SK-N-SH (cell line): ENCODE measurements at regions not wholly inside any gene's neighbourhood (a gene's known extent, or its start where the extent isn't known, plus 50 kb on each side); places are given as distances from the start of the nearest gene placed in this dataset.

Experiments
- CTCF ChIA-PET: fragments of 300-600, 350-600 bp; formaldehyde crosslinking; extraction: SDS; loops from one replicate; lab custom pipeline; 2021; lab: Yijun Ruan, JAX
- POLR2A ChIA-PET: fragments of 350-600 bp; sonication (Branson Sonifier 250); formaldehyde crosslinking; extraction: SDS; loops from one replicate; lab custom pipeline; 2020; ENCODE audit warnings: antibody characterized with exemption, inconsistent platforms; lab: Yijun Ruan, JAX
- DNase-seq: peaks from one replicate; pipeline ENCODE4 v3.0.0; 2012
- H2AFZ ChIP-seq: fragments of 200-600 bp; sonication (generic); 2 replicates; pipeline ENCODE4 v1.8.1; 2016; ENCODE audit warnings: antibody characterized with exemption, mild to moderate bottlenecking, low read depth
- H3F3A ChIP-seq: fragments of 200-600 bp; sonication (generic); replicated peaks from 2 replicates; pipeline ENCODE3; 2016; ENCODE audit warnings: antibody characterized with exemption, mild to moderate bottlenecking; ENCODE audit not compliant: insufficient read depth
- H3K27ac ChIP-seq, 2 experiments: fragments of 200-500 bp in 1 of 2; fragments of 200-600 bp in 1 of 2; sonication (Bioruptor generic) in 1 of 2; sonication (generic), shearing (Covaris generic) in 1 of 2; 2 replicates each; pipeline versions ENCODE4 v1.5.1 to v1.6.1; 2014 to 2016; ENCODE audit warnings: low read depth in 2 of 2, inconsistent platforms in 1 of 2, low read length in 1 of 2, mild to moderate bottlenecking in 1 of 2, mixed read lengths in 1 of 2
- H3K27me3 ChIP-seq: fragments of 200-600 bp; sonication (generic), shearing (Covaris generic); 2 replicates; pipeline ENCODE4 v1.6.1; 2016; ENCODE audit warnings: mixed run types; ENCODE audit not compliant: insufficient read depth
- H3K36me3 ChIP-seq, 2 experiments: fragments of 200-500 bp in 1 of 2; fragments of 200-600 bp in 1 of 2; sonication (Bioruptor generic) in 1 of 2; sonication (generic) in 1 of 2; replicated peaks in 1 of 2; 2 replicates each; pipeline versions ENCODE3 to v1.5.1; 2014 to 2016; ENCODE audit warnings: low read length in 1 of 2, mild to moderate bottlenecking in 1 of 2; ENCODE audit not compliant: insufficient read depth in 2 of 2, control insufficient read depth in 1 of 2
- H3K4me1 ChIP-seq, 2 experiments: fragments of 200-500 bp in 1 of 2; fragments of 200-600 bp in 1 of 2; sonication (Bioruptor generic) in 1 of 2; sonication (generic), shearing (Covaris generic) in 1 of 2; 2 replicates each; pipeline versions ENCODE4 v1.5.1 to v1.6.1; 2014 to 2016; ENCODE audit warnings: low read depth in 1 of 2, low read length in 1 of 2, mixed run types in 1 of 2; ENCODE audit not compliant: insufficient read depth in 2 of 2, control insufficient read depth in 1 of 2
- H3K4me2 ChIP-seq: fragments of 200-600 bp; sonication (generic), shearing (Covaris generic); 2 replicates; pipeline ENCODE4 v1.6.1; 2017; ENCODE audit warnings: mixed run types
- H3K4me3 ChIP-seq, 2 experiments: fragments of 200-500 bp in 1 of 2; fragments of 200-600 bp in 1 of 2; sonication (Bioruptor generic) in 1 of 2; sonication (generic), shearing (Covaris generic) in 1 of 2; 2 replicates each; pipeline versions ENCODE4 v1.5.1 to v1.8.1; 2014 to 2016; ENCODE audit warnings: low read depth in 2 of 2, inconsistent platforms in 1 of 2, low read length in 1 of 2, mild to moderate bottlenecking in 1 of 2, mixed read lengths in 1 of 2, moderate library complexity in 1 of 2
- H3K79me2 ChIP-seq: fragments of 200-600 bp; sonication (generic); 2 replicates; pipeline ENCODE4 v1.8.1; 2017; ENCODE audit warnings: mild to moderate bottlenecking; ENCODE audit not compliant: insufficient read depth
- H3K9ac ChIP-seq: fragments of 200-600 bp; sonication (generic); 2 replicates; pipeline ENCODE4 v1.6.1; 2017; ENCODE audit warnings: mixed run types
- H3K9me2 ChIP-seq: fragments of 200-600 bp; sonication (generic); 2 replicates; pipeline ENCODE4 v1.6.1; 2017; ENCODE audit warnings: mixed run types
- H3K9me3 ChIP-seq: fragments of 200-600 bp; sonication (generic); 2 replicates; pipeline ENCODE4 v1.6.1; 2017; ENCODE audit warnings: mixed run types, mild to moderate bottlenecking, moderate library complexity
- H4K20me1 ChIP-seq: fragments of 200-600 bp; sonication (generic); 2 replicates; pipeline ENCODE4 v1.6.1; 2017; ENCODE audit warnings: mild to moderate bottlenecking, mixed run types; ENCODE audit not compliant: insufficient read depth
- CHD2 ChIP-seq: fragments of 150-350 bp; IDR thresholded peaks from 2 replicates; pipeline ENCODE4 v1.6.1; 2018; ENCODE audit warnings: low read length; ENCODE audit not compliant: partially characterized antibody
- CTCF ChIP-seq: fragments of 200-600 bp; sonication (generic); IDR thresholded peaks from 2 replicates; pipeline ENCODE4 v1.6.1; 2017; ENCODE audit warnings: antibody characterized with exemption, mild to moderate bottlenecking, moderate library complexity
- ELF1 ChIP-seq: IDR thresholded peaks from 2 replicates; pipeline ENCODE4 v1.4.0; 2012
- EP300 ChIP-seq, 2 experiments: IDR thresholded peaks; 2 replicates each; pipeline versions ENCODE4 v1.4.0 to v1.6.1; 2012; ENCODE audit warnings: borderline replicate concordance in 1 of 2, low read depth in 1 of 2, low read length in 1 of 2
- FOXM1 ChIP-seq: IDR thresholded peaks from 2 replicates; pipeline ENCODE4 v1.4.0; 2012; ENCODE audit warnings: low read depth, mild to moderate bottlenecking
- GABPA ChIP-seq: IDR thresholded peaks from 2 replicates; pipeline ENCODE4 v1.4.0; 2012; ENCODE audit warnings: low read depth, mild to moderate bottlenecking
- JUND ChIP-seq: IDR thresholded peaks from 2 replicates; pipeline ENCODE4 v1.4.0; 2012
- MAX ChIP-seq: IDR thresholded peaks from 2 replicates; pipeline ENCODE4 v1.4.0; 2012; ENCODE audit warnings: low read depth
- MEF2A ChIP-seq: IDR thresholded peaks from 2 replicates; pipeline ENCODE4 v1.4.0; 2012; ENCODE audit warnings: low read depth, borderline replicate concordance
- MXI1 ChIP-seq: IDR thresholded peaks from 2 replicates; pipeline ENCODE4 v1.6.1; 2012; ENCODE audit warnings: mild to moderate bottlenecking, low read depth, low read length, improper control_type of control experiment
- NFIC ChIP-seq: IDR thresholded peaks from 2 replicates; pipeline ENCODE4 v1.4.0; 2012; ENCODE audit warnings: borderline replicate concordance
- POLR2AphosphoS5 ChIP-seq: IDR thresholded peaks from 2 replicates; pipeline ENCODE4 v1.6.1; 2012; ENCODE audit warnings: low read depth, low read length
- RFX5 ChIP-seq: IDR thresholded peaks from 2 replicates; pipeline ENCODE4 v1.6.1; 2012; ENCODE audit warnings: mild to moderate bottlenecking, improper control_type of control experiment, low read length
- SIN3A ChIP-seq: IDR thresholded peaks from 2 replicates; pipeline ENCODE4 v1.6.1; 2012; ENCODE audit warnings: low read depth, mild to moderate bottlenecking, low read length, moderate library complexity, borderline replicate concordance
- TAF1 ChIP-seq: IDR thresholded peaks from 2 replicates; pipeline ENCODE4 v1.6.1; 2012; ENCODE audit warnings: low read depth, mild to moderate bottlenecking, low read length, moderate library complexity, borderline replicate concordance
- TEAD4 ChIP-seq: IDR thresholded peaks from 2 replicates; pipeline ENCODE4 v1.4.0; 2012; ENCODE audit warnings: mild to moderate bottlenecking, borderline replicate concordance; ENCODE audit not compliant: insufficient read depth
- USF2 ChIP-seq: fragments of 150-350 bp; IDR thresholded peaks from 2 replicates; pipeline ENCODE4 v1.6.1; 2017; ENCODE audit warnings: antibody characterized with exemption, low read length, low read depth, borderline replicate concordance
- WGBS: methylation state at CpG from one replicate; pipeline ENCODE4 v1.1.6; 2017; ENCODE audit warnings: low lambda C conversion rate; 5-methylcytosine and 5-hydroxymethylcytosine counted together

GRCh38 chr11:23041001-23041503 is 180.8 kb upstream of the CCDC179 start:
- H3K4me2 ChIP-seq: no peak overlapping the region
- TF ChIP-seq EP300 (IDR thresholded peaks at IDR 0.05; ENCODE audit: borderline replicate concordance in 1 of 2, low read depth in 1 of 2, low read length in 1 of 2): no peak
- TF ChIP-seq TEAD4: no peak
- TF ChIP-seq MEF2A: no peak
- TF ChIP-seq FOXM1: no peak
- TF ChIP-seq, all 33 proteins: peak for 0
- no peak for DNase-seq
- H3K9ac ChIP-seq: no peak overlapping the region
- H3K27ac ChIP-seq: no peak overlapping the region
- 71% methylated on average over 3 of the region's 3 CpGs for WGBS
- H2AFZ ChIP-seq: no peak overlapping the region
- H3K27me3 ChIP-seq: no peaks in the 10 kb centered on the region
- H4K20me1 ChIP-seq: no peaks in the 10 kb centered on the region
- ChIA-PET POLR2A (no interaction called here), CTCF (interaction anchor here (1.1 kb wide), 1 partner anchor 21 kb away, joined by 4 read pairs; no protein-coding TSS in a partner anchor)
- H3K4me1 ChIP-seq: no peaks in the 10 kb centered on the region
- no peaks in the 10 kb centered on the region for H3K9me2 ChIP-seq
- H3K4me3 ChIP-seq: no peak overlapping the region
- H3K36me3 ChIP-seq: no peaks in the 10 kb centered on the region
- no peaks in the 10 kb centered on the region for H3K79me2 ChIP-seq
- H3K9me3 ChIP-seq: no peaks in the 10 kb centered on the region
- no peaks in the 10 kb centered on the region for H3F3A ChIP-seq

- H4K20me1 ChIP-seq: no peaks in the 10 kb centered on the region
- CTCF ChIA-PET: no interaction called here
These were observed 198.4 kb upstream of the CCDC179 start for GRCh38 chr11:23058656-23059055.

GRCh38 chr11:23063276-23063675 is 203.0 kb upstream of the CCDC179 start:
- no peak overlapping the region for H3K4me3 ChIP-seq

More at GRCh38 chr11:23058656-23059055, 198.4 kb upstream of the CCDC179 start:
- no peaks in the 10 kb centered on the region for H3K9me2 ChIP-seq
- H3K27ac ChIP-seq: no peak overlapping the region
- no peak overlapping the region for H2AFZ ChIP-seq
- TF ChIP-seq MEF2A (no peak), SIN3A (no peak), TAF1 (no peak)
- no peak overlapping the region for H3K4me3 ChIP-seq
- no peaks in the 10 kb centered on the region for H3K27me3 ChIP-seq
- H3K79me2 ChIP-seq: no peaks in the 10 kb centered on the region
- POLR2A ChIA-PET: no interaction called here
- no peaks in the 10 kb centered on the region for H3K36me3 ChIP-seq
- no peaks in the 10 kb centered on the region for H3F3A ChIP-seq
- H3K9ac ChIP-seq: no peak overlapping the region
- no peaks in the 10 kb centered on the region for H3K9me3 ChIP-seq
- DNase-seq: no peak
- H3K4me1 ChIP-seq: no peaks in the 10 kb centered on the region; a peak in 1 of 4 replicates
- no peak overlapping the region for H3K4me2 ChIP-seq

More at GRCh38 chr11:23063276-23063675, 203.0 kb upstream of the CCDC179 start:
- H3K9ac ChIP-seq: no peak overlapping the region
- no peaks in the 10 kb centered on the region for H3F3A ChIP-seq
- no peaks in the 10 kb centered on the region for H4K20me1 ChIP-seq
- no peaks in the 10 kb centered on the region for H3K36me3 ChIP-seq
- no peak for DNase-seq
- no peaks in the 10 kb centered on the region for H3K9me2 ChIP-seq
- POLR2A ChIA-PET: no interaction called here
- no peaks in the 10 kb centered on the region for H3K4me1 ChIP-seq
- H3K79me2 ChIP-seq: no peaks in the 10 kb centered on the region
- CTCF ChIA-PET: no interaction called here
- H2AFZ ChIP-seq: no peak overlapping the region
- no peak for TF ChIP-seq EP300 (IDR thresholded peaks at IDR 0.05; ENCODE audit: borderline replicate concordance in 1 of 2, low read depth in 1 of 2, low read length in 1 of 2)
- no peak for TF ChIP-seq MAX
- no peak for TF ChIP-seq FOXM1
- TF ChIP-seq MXI1: no peak
- TF ChIP-seq SIN3A: no peak
- no peak for TF ChIP-seq ELF1
- no peak for TF ChIP-seq JUND
- no peak for TF ChIP-seq POLR2AphosphoS5
- TF ChIP-seq CTCF: no peak
- TF ChIP-seq CHD2: no peak
- TF ChIP-seq NFIC: no peak
- no peak for TF ChIP-seq RFX5
- TF ChIP-seq USF2: no peak
- TF ChIP-seq TEAD4: no peak
- no peak for TF ChIP-seq GABPA
- TF ChIP-seq, all 33 proteins: peak for 0
- Histone ChIP-seq H3K27ac (no peak overlapping the region), H3K9me3 (no peaks in the 10 kb centered on the region), H3K27me3 (no peaks in the 10 kb centered on the region), H3K4me2 (no peak overlapping the region)
